Caco-2 (cell line): ENCODE measurements at regions not wholly inside any gene's neighbourhood (a gene's known extent, or its start where the extent isn't known, plus 50 kb on each side); places are given as distances from the start of the nearest gene placed in this dataset.

ENCODE experiments used
- BruUV-seq: library from RNA; stranded (reverse); fragments of 400-500 nt; replicated peaks from 2 replicates; lab custom pipeline; 2021; lab: Mats Ljungman, UMichigan
- CTCF ChIA-PET: fragments of 300-600 bp; sonication (Branson Sonifier 250); formaldehyde crosslinking; loops from one replicate; lab custom pipeline; 2022; ENCODE audit warnings: antibody characterized with exemption; lab: Charles Lee
- POLR2A ChIA-PET: fragments of 300-600 bp; sonication (Branson Sonifier 250); formaldehyde crosslinking; loops from one replicate; lab custom pipeline; 2022; ENCODE audit warnings: antibody characterized with exemption; lab: Charles Lee
- DNase-seq, 2 experiments: peaks; one replicate each; pipeline versions ENCODE4 v3.0.0 to v3.0.0-alpha.2; 2020 to 2022
- H3K27me3 ChIP-seq: replicated peaks from 2 replicates; pipeline ENCODE4 v1.6.0; 2011; ENCODE audit warnings: low read length; ENCODE audit not compliant: control insufficient read depth, insufficient read depth
- H3K36me3 ChIP-seq: 2 replicates; pipeline ENCODE4 v1.5.1; 2011; ENCODE audit warnings: low read length; ENCODE audit not compliant: control insufficient read depth, insufficient read depth
- H3K4me1 ChIP-seq: fragments of 250-450 bp; sonication (Bioruptor Pico); 2 replicates; pipeline ENCODE4 v1.5.1; 2020; ENCODE audit warnings: mild to moderate bottlenecking
- H3K4me3 ChIP-seq: 2 replicates; pipeline ENCODE4 v1.5.1; 2011; ENCODE audit warnings: low read depth, mild to moderate bottlenecking, control low read depth, low read length
- H3K9me3 ChIP-seq: fragments of 250-450 bp; sonication (Bioruptor Pico); 2 replicates; pipeline ENCODE4 v1.5.1; 2020; ENCODE audit warnings: mild to moderate bottlenecking, moderate library complexity
- H3K27ac Mint-ChIP-seq: one replicate; pipeline ENCODE4 v1.8.0; 2022; ENCODE audit warnings: mixed read lengths; ENCODE audit not compliant: unreplicated experiment
- H3K27me3 Mint-ChIP-seq: one replicate; pipeline ENCODE4 v1.8.0; 2022; ENCODE audit warnings: mixed read lengths; ENCODE audit not compliant: insufficient read depth, unreplicated experiment
- H3K36me3 Mint-ChIP-seq: one replicate; pipeline ENCODE4 v1.8.0; 2022; ENCODE audit warnings: mild to moderate bottlenecking, mixed read lengths; ENCODE audit not compliant: insufficient read depth, unreplicated experiment
- H3K4me1 Mint-ChIP-seq: one replicate; pipeline ENCODE4 v1.8.0; 2022; ENCODE audit warnings: low read depth, mixed read lengths; ENCODE audit not compliant: unreplicated experiment
- H3K4me3 Mint-ChIP-seq: one replicate; pipeline ENCODE4 v1.8.0; 2022; ENCODE audit warnings: mild to moderate bottlenecking, moderate library complexity, mixed read lengths; ENCODE audit not compliant: unreplicated experiment
- H3K9me3 Mint-ChIP-seq: one replicate; pipeline ENCODE4 v1.8.0; 2022; ENCODE audit warnings: mixed read lengths; ENCODE audit not compliant: unreplicated experiment
- CTCF ChIP-seq, 2 experiments: fragments of 200-600 bp in 1 of 2; IDR thresholded peaks; 1 replicate in 1 of 2; 2 replicates in 1 of 2; pipeline versions ENCODE4 v1.5.1 to v1.8.0; 2011 to 2022; ENCODE audit warnings: antibody characterized with exemption in 1 of 2, control low read depth in 1 of 2, inconsistent platforms in 1 of 2, low read depth in 1 of 2, low read length in 1 of 2, mild to moderate bottlenecking in 1 of 2, moderate library complexity in 1 of 2; ENCODE audit not compliant: insufficient read depth in 1 of 2, severe bottlenecking in 1 of 2, unreplicated experiment in 1 of 2
- intact Hi-C: fragments of 100-400 bp; cut with micrococcal nuclease; formaldehyde crosslinking; loops from one replicate; pipeline ENCODE4 v1.10.0; 2022; ENCODE audit not compliant: unreplicated experiment

GRCh38 chr13:80239116-80239515, 101.8 kb downstream of the SPRY2 start:
- H3K4me3 Mint-ChIP-seq, result no peak overlapping the region
- peaks cover 19% of the 10 kb centered on the region for H3K4me1 ChIP-seq
- no peak for TF ChIP-seq CTCF (IDR thresholded peaks at IDR 0.05; ENCODE audit: insufficient read depth in 1 of 2, low read depth in 1 of 2, low read length in 1 of 2, severe bottlenecking in 1 of 2, unreplicated experiment in 1 of 2)
- no peaks in the 10 kb centered on the region for H3K9me3 Mint-ChIP-seq
- H3K27ac Mint-ChIP-seq, result no peak overlapping the region
- H3K9me3 ChIP-seq, result no peaks in the 10 kb centered on the region
- H3K4me3 ChIP-seq, result no peak overlapping the region
- H3K27me3 ChIP-seq, result no peaks in the 10 kb centered on the region
- intact Hi-C loops, result no loop called here
- ChIA-PET POLR2A (no interaction called here), CTCF (no interaction called here)
- H3K36me3 Mint-ChIP-seq, result no peaks in the 10 kb centered on the region
- DNase-seq, result no peak
- H3K27me3 Mint-ChIP-seq, result no peaks in the 10 kb centered on the region
- peaks cover 18% of the 10 kb centered on the region for H3K4me1 Mint-ChIP-seq
- BruUV-seq, result no TSS peak
- no peaks in the 10 kb centered on the region for H3K36me3 ChIP-seq

GRCh38 chr13:80237646-80238045, 103.3 kb downstream of the SPRY2 start:
- POLR2A ChIA-PET, result no interaction called here
- no TSS peak for BruUV-seq

GRCh38 chr13:80235967-80236302, 105.0 kb downstream of the SPRY2 start:
- intact Hi-C loops, result loop anchor here (1.0 kb wide), 1 partner anchor 460 kb away; no protein-coding TSS in a partner anchor
- Mint-ChIP-seq H3K9me3 (peaks cover 10% of the 10 kb centered on the region), H3K4me1 (peaks cover 18% of the 10 kb centered on the region), H3K27ac (no peak overlapping the region), H3K36me3 (no peaks in the 10 kb centered on the region), H3K4me3 (peak overlapping the region; percentile 8), H3K27me3 (no peaks in the 10 kb centered on the region)
- TF ChIP-seq CTCF (IDR thresholded peaks at IDR 0.05; ENCODE audit: insufficient read depth in 1 of 2, low read depth in 1 of 2, low read length in 1 of 2, severe bottlenecking in 1 of 2, unreplicated experiment in 1 of 2), result no peak
- Histone ChIP-seq H3K27me3 (no peaks in the 10 kb centered on the region), H3K9me3 (no peaks in the 10 kb centered on the region), H3K4me1 (peaks cover 19% of the 10 kb centered on the region), H3K36me3 (no peaks in the 10 kb centered on the region), H3K4me3 (no peak overlapping the region)
- no peak for DNase-seq
- ChIA-PET CTCF (no interaction called here), POLR2A (no interaction called here)
- no TSS peak for BruUV-seq

More at GRCh38 chr13:80237646-80238045, 103.3 kb downstream of the SPRY2 start:
- Histone ChIP-seq H3K36me3 (no peaks in the 10 kb centered on the region), H3K9me3 (no peaks in the 10 kb centered on the region), H3K27me3 (no peaks in the 10 kb centered on the region), H3K4me1 (peaks cover 19% of the 10 kb centered on the region), H3K4me3 (no peak overlapping the region)
- intact Hi-C loops, result no loop called here
- CTCF ChIA-PET, result interaction anchor here (0.6 kb wide), 1 partner anchor 98 kb away, joined by 3 read pairs; no protein-coding TSS in a partner anchor
- Mint-ChIP-seq H3K36me3 (no peaks in the 10 kb centered on the region), H3K4me1 (peaks cover 18% of the 10 kb centered on the region), H3K27me3 (no peaks in the 10 kb centered on the region), H3K4me3 (no peak overlapping the region), H3K9me3 (peaks cover 10% of the 10 kb centered on the region), H3K27ac (no peak overlapping the region)
- no peak for TF ChIP-seq CTCF (IDR thresholded peaks at IDR 0.05; ENCODE audit: insufficient read depth in 1 of 2, low read depth in 1 of 2, low read length in 1 of 2, severe bottlenecking in 1 of 2, unreplicated experiment in 1 of 2)
- no peak for DNase-seq
